ENCODE measurements at regions not wholly inside any gene's neighbourhood (a gene's known extent, or its start where the extent isn't known, plus 50 kb on each side); places are given as distances from the start of the nearest gene placed in this dataset.

- Histone ChIP-seq H3K79me2 (ENCODE audit: insufficient read depth, low read length) (no peaks in the 10 kb centered on the region), H3K36me3 (ENCODE audit: insufficient read depth, low read length) (no peaks in the 10 kb centered on the region), H3K4me3 (ENCODE audit: low read depth, low read length, poor library complexity, severe bottlenecking) (no peak overlapping the region), H3K4me1 (ENCODE audit: insufficient read depth, low read length, severe bottlenecking) (peaks cover 41% of the 10 kb centered on the region), H3F3A (ENCODE audit: insufficient read depth, low read length) (no peaks in the 10 kb centered on the region), H3K4me2 (ENCODE audit: low read length) (peak overlapping the region; percentile 32), H4K20me1 (ENCODE audit: insufficient read depth, low read length) (no peaks in the 10 kb centered on the region), H3K27me3 (ENCODE audit: insufficient read depth, low read length) (no peaks in the 10 kb centered on the region), H3K27ac (ENCODE audit: low read depth, low read length, poor library complexity, severe bottlenecking) (peak overlapping the region; percentile 57), H3K9me2 (ENCODE audit: low read depth, low read length) (no peaks in the 10 kb centered on the region), H3K9me3 (ENCODE audit: low read length) (no peaks in the 10 kb centered on the region), H3K9ac (ENCODE audit: low read length) (no peak overlapping the region; the same call in 1 of the 2 replicates), H2AFZ (ENCODE audit: low read length) (peak overlapping the region; percentile 37; the same call in 1 of the 2 replicates)
- TF ChIP-seq EZH2 (IDR thresholded peaks at IDR 0.05; ENCODE audit: borderline replicate concordance, low read length) (no peak), CTCF (IDR thresholded peaks at IDR 0.05; ENCODE audit: low read length) (no peak)
These were observed 53.1 kb downstream of the ATXN3L start for GRCh38 chrX:13266641-13267345.

DNA sequence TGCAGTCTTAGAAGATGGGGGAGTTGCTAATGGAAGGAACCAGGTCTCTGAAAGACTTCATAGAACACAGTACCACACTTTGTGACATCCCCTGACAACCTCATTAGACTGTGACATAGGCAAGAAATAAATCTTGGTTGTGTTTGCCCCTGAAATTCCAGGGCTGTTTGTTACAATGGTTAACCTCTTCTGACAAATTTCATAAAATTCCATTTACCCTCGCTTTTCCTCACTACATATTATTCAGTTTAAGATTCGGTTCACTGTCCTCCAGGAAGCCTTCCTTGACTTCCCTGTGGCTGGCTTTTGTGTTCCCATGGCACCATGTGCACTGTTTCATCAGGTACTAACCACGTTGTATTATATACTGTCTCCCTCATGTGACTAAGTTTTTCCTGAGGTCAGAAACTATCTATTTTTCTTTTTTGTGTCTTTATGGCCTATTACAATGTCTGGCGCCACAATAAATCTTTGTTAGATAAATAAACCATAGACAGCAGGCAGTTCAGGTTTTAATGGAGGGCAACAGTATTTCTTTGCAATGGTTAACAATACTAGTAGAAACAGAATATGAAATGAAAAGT lies 54.2 kb downstream of the ATXN3L start:
- no peaks in the 10 kb centered on the region for H3K79me2 ChIP-seq (ENCODE audit: insufficient read depth, low read length)
- H3K9me3 ChIP-seq (ENCODE audit: low read length), result no peaks in the 10 kb centered on the region
- no peak overlapping the region for H3K4me2 ChIP-seq (ENCODE audit: low read length)
- no peaks in the 10 kb centered on the region for H3K9me2 ChIP-seq (ENCODE audit: low read depth, low read length)
- H3K9ac ChIP-seq (ENCODE audit: low read length), result no peak overlapping the region
- no peaks in the 10 kb centered on the region for H3K27me3 ChIP-seq (ENCODE audit: insufficient read depth, low read length)
- H3K4me1 ChIP-seq (ENCODE audit: insufficient read depth, low read length, severe bottlenecking), result peaks cover 41% of the 10 kb centered on the region
- H3K4me3 ChIP-seq (ENCODE audit: low read depth, low read length, poor library complexity, severe bottlenecking), result no peak overlapping the region
- TF ChIP-seq CTCF (IDR thresholded peaks at IDR 0.05; ENCODE audit: low read length) (no peak), EZH2 (IDR thresholded peaks at IDR 0.05; ENCODE audit: borderline replicate concordance, low read length) (no peak)
- H3K36me3 ChIP-seq (ENCODE audit: insufficient read depth, low read length), result no peaks in the 10 kb centered on the region
- H3F3A ChIP-seq (ENCODE audit: insufficient read depth, low read length), result no peaks in the 10 kb centered on the region
- H4K20me1 ChIP-seq (ENCODE audit: insufficient read depth, low read length), result no peaks in the 10 kb centered on the region
- H2AFZ ChIP-seq (ENCODE audit: low read length), result no peak overlapping the region
- H3K27ac ChIP-seq (ENCODE audit: low read depth, low read length, poor library complexity, severe bottlenecking), result peak overlapping the region; percentile 57

DNA sequence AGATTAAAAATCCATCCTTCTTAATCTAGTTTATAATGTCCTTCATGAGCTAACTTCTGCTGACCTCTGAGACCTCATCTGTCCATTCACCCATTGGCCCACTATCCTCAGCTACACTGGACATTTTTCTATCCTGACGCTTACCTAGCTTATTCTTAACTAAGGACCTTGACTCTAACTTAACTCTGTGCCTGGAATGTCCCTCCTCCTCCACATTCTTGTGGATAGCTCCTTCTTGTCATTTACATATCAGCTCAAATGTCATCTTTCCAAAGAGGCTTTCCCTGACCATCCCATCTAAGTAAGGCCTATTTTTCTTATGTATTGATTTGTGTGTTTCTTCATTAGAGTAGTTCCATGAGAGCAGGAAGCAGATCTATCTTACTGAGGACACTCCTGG lies 54.7 kb downstream of the ATXN3L start:
- no peak overlapping the region for H3K4me2 ChIP-seq (ENCODE audit: low read length)
- H2AFZ ChIP-seq (ENCODE audit: low read length), result no peak overlapping the region
- H3K27ac ChIP-seq (ENCODE audit: low read depth, low read length, poor library complexity, severe bottlenecking), result no peak overlapping the region
- H3K79me2 ChIP-seq (ENCODE audit: insufficient read depth, low read length), result no peaks in the 10 kb centered on the region
- H3F3A ChIP-seq (ENCODE audit: insufficient read depth, low read length), result no peaks in the 10 kb centered on the region
- no peaks in the 10 kb centered on the region for H3K9me3 ChIP-seq (ENCODE audit: low read length)
- no peak for TF ChIP-seq EZH2 (IDR thresholded peaks at IDR 0.05; ENCODE audit: borderline replicate concordance, low read length)
- no peak for TF ChIP-seq CTCF (IDR thresholded peaks at IDR 0.05; ENCODE audit: low read length)
- H4K20me1 ChIP-seq (ENCODE audit: insufficient read depth, low read length), result no peaks in the 10 kb centered on the region
- H3K9me2 ChIP-seq (ENCODE audit: low read depth, low read length), result no peaks in the 10 kb centered on the region
- H3K4me3 ChIP-seq (ENCODE audit: low read depth, low read length, poor library complexity, severe bottlenecking), result no peak overlapping the region
- no peak overlapping the region for H3K9ac ChIP-seq (ENCODE audit: low read length)
- no peaks in the 10 kb centered on the region for H3K27me3 ChIP-seq (ENCODE audit: insufficient read depth, low read length)
- H3K36me3 ChIP-seq (ENCODE audit: insufficient read depth, low read length), result no peaks in the 10 kb centered on the region
- H3K4me1 ChIP-seq (ENCODE audit: insufficient read depth, low read length, severe bottlenecking), result peaks cover 41% of the 10 kb centered on the region

Data from OCI-LY1 (cell line).